Activated CD8-positive, alpha-beta T cell treated with anti-CD3 and anti-CD28 coated beads for 36 hours (primary cell): ENCODE measurements at regions not wholly inside any gene's neighbourhood (a gene's known extent, or its start where the extent isn't known, plus 50 kb on each side); places are given as distances from the start of the nearest gene placed in this dataset.

Source experiments
- ATAC-seq: fragments of 200-7000 bp; cut with Tn5 transposase; one replicate; pipeline ENCODE4 v1.10.0; 2021; ENCODE audit warnings: mild to moderate bottlenecking, moderate library complexity
- CTCF ChIA-PET: fragments of 350-600 bp; sonication (Branson Sonifier 250); formaldehyde crosslinking; loops from one replicate; lab custom pipeline; 2021; ENCODE audit warnings: antibody characterized with exemption; lab: Charles Lee
- POLR2A ChIA-PET: fragments of 350-600 bp; sonication (Branson Sonifier 250); formaldehyde crosslinking; loops from one replicate; lab custom pipeline; 2021; ENCODE audit warnings: antibody characterized with exemption; lab: Charles Lee
- DNase-seq: peaks from one replicate; pipeline ENCODE4 v3.0.0-alpha.2; 2020
- H3K27ac Mint-ChIP-seq: one replicate; pipeline ENCODE4 v1.8.0; 2021; ENCODE audit warnings: mild to moderate bottlenecking, mixed read lengths
- H3K27me3 Mint-ChIP-seq: one replicate; pipeline ENCODE4 v1.8.0; 2021; ENCODE audit warnings: mixed read lengths
- H3K36me3 Mint-ChIP-seq: one replicate; pipeline ENCODE4 v1.8.0; 2021; ENCODE audit warnings: low read depth, mixed read lengths
- H3K4me1 Mint-ChIP-seq: one replicate; pipeline ENCODE4 v1.8.0; 2021; ENCODE audit warnings: low read depth, mixed read lengths
- H3K4me3 Mint-ChIP-seq: one replicate; pipeline ENCODE4 v1.8.0; 2021; ENCODE audit warnings: mild to moderate bottlenecking, moderate library complexity, mixed read lengths
- H3K9me3 Mint-ChIP-seq: one replicate; pipeline ENCODE4 v1.8.0; 2021; ENCODE audit warnings: mixed read lengths
- CTCF ChIP-seq: fragments of 200-600 bp; IDR thresholded peaks from one replicate; pipeline ENCODE4 v1.8.0; 2022; ENCODE audit warnings: antibody characterized with exemption, mild to moderate bottlenecking
- intact Hi-C: fragments of 100-400 bp; cut with micrococcal nuclease; formaldehyde crosslinking; loops from one replicate; pipeline ENCODE4 v1.10.0; 2022

GRCh38 chrX:125387945-125388344 lies 68.3 kb downstream of the TEX13C start:
- Mint-ChIP-seq H3K9me3 (no peaks in the 10 kb centered on the region), H3K4me1 (no peaks in the 10 kb centered on the region), H3K27me3 (no peaks in the 10 kb centered on the region), H3K36me3 (no peaks in the 10 kb centered on the region), H3K27ac (no peak overlapping the region), H3K4me3 (no peak overlapping the region)
- ChIA-PET CTCF (no interaction called here), POLR2A (no interaction called here)
- TF ChIP-seq CTCF, result no peak
- DNase-seq (no peak), ATAC-seq (no peak)
- intact Hi-C loops, result no loop called here

GRCh38 chrX:125394449-125394848 lies 74.8 kb downstream of the TEX13C start:
- H3K27ac Mint-ChIP-seq, result no peak overlapping the region
- ATAC-seq, result no peak

GRCh38 chrX:125395626-125396025 lies 76.0 kb downstream of the TEX13C start:
- H3K27ac Mint-ChIP-seq, result no peak overlapping the region
- H3K27me3 Mint-ChIP-seq, result no peaks in the 10 kb centered on the region
- ChIA-PET CTCF (no interaction called here), POLR2A (no interaction called here)
- DNase-seq (no peak), ATAC-seq (no peak)
- H3K36me3 Mint-ChIP-seq, result no peaks in the 10 kb centered on the region
- no peak for TF ChIP-seq CTCF
- no peaks in the 10 kb centered on the region for H3K9me3 Mint-ChIP-seq
- intact Hi-C loops, result no loop called here
- H3K4me3 Mint-ChIP-seq, result no peak overlapping the region
- no peaks in the 10 kb centered on the region for H3K4me1 Mint-ChIP-seq

More at GRCh38 chrX:125394449-125394848, 74.8 kb downstream of the TEX13C start:
- Mint-ChIP-seq H3K36me3 (no peaks in the 10 kb centered on the region), H3K4me1 (no peaks in the 10 kb centered on the region), H3K4me3 (no peak overlapping the region), H3K27me3 (no peaks in the 10 kb centered on the region), H3K9me3 (no peaks in the 10 kb centered on the region)
- ChIA-PET CTCF (no interaction called here), POLR2A (no interaction called here)
- TF ChIP-seq CTCF, result no peak
- intact Hi-C loops, result no loop called here
- no peak for DNase-seq

GRCh38 chrX:125398959-125399440 lies 79.3 kb downstream of the TEX13C start:
- TF ChIP-seq CTCF, result no peak
- ATAC-seq (no peak), DNase-seq (no peak)
- Mint-ChIP-seq H3K27me3 (no peaks in the 10 kb centered on the region), H3K36me3 (no peaks in the 10 kb centered on the region), H3K4me3 (no peak overlapping the region), H3K9me3 (no peaks in the 10 kb centered on the region), H3K4me1 (no peaks in the 10 kb centered on the region), H3K27ac (no peak overlapping the region)
- intact Hi-C loops, result no loop called here
- POLR2A ChIA-PET, result no interaction called here
- CTCF ChIA-PET, result no interaction called here

- POLR2A ChIA-PET, result no interaction called here
- no peaks in the 10 kb centered on the region for H3K36me3 Mint-ChIP-seq
- H3K4me3 Mint-ChIP-seq, result no peak overlapping the region
- DNase-seq, result no peak
- no peaks in the 10 kb centered on the region for H3K27me3 Mint-ChIP-seq
- no peak overlapping the region for H3K27ac Mint-ChIP-seq
- no peaks in the 10 kb centered on the region for H3K4me1 Mint-ChIP-seq
- H3K9me3 Mint-ChIP-seq, result no peaks in the 10 kb centered on the region
- no peak for ATAC-seq
- CTCF ChIA-PET, result no interaction called here
- TF ChIP-seq CTCF, result no peak
- intact Hi-C loops, result no loop called here
These were observed 83.1 kb downstream of the TEX13C start for GRCh38 chrX:125402807-125403206.
